22Rv1 (cell line): ENCODE measurements at regions not wholly inside any gene's neighbourhood (a gene's known extent, or its start where the extent isn't known, plus 50 kb on each side); places are given as distances from the start of the nearest gene placed in this dataset.

ENCODE experiments used
- ZFX ChIP-seq: fragments of 450-650 bp; IDR thresholded peaks from 2 replicates; pipeline ENCODE4 v1.6.1; 2017; ENCODE audit warnings: antibody characterized with exemption, borderline replicate concordance
- TF ChIP-seq, protein P1 (sequence below): fragments of 450-650 bp; IDR thresholded peaks from 2 replicates; pipeline ENCODE4 v1.5.1; 2017; ENCODE audit warnings: mild to moderate bottlenecking

DNA sequence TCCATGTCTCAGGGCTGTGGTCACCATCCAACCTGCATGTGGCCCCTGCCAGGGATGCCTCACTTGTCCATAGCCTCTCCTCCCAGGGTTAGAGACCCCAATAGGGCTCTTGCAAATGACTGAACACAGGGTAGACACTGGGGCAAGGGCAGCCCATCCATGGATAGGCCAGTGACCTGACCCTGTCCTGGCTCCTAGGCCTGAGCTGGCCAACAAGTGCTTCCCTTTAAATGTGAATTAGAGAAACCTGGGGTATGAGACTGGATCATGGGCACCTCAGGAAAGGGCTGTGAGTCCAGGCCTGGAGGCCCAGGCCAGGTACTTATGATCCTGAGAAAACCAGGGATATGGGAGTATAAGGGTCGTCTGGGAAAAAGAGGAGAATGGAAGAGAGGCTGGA lies 64.5 kb downstream of the COPS8 start:
- TF ChIP-seq, protein P1, sequence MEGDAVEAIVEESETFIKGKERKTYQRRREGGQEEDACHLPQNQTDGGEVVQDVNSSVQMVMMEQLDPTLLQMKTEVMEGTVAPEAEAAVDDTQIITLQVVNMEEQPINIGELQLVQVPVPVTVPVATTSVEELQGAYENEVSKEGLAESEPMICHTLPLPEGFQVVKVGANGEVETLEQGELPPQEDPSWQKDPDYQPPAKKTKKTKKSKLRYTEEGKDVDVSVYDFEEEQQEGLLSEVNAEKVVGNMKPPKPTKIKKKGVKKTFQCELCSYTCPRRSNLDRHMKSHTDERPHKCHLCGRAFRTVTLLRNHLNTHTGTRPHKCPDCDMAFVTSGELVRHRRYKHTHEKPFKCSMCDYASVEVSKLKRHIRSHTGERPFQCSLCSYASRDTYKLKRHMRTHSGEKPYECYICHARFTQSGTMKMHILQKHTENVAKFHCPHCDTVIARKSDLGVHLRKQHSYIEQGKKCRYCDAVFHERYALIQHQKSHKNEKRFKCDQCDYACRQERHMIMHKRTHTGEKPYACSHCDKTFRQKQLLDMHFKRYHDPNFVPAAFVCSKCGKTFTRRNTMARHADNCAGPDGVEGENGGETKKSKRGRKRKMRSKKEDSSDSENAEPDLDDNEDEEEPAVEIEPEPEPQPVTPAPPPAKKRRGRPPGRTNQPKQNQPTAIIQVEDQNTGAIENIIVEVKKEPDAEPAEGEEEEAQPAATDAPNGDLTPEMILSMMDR, result no peak
- no peak for TF ChIP-seq ZFX
